ENCODE measurements at regions not wholly inside any gene's neighbourhood (a gene's known extent, or its start where the extent isn't known, plus 50 kb on each side); places are given as distances from the start of the nearest gene placed in this dataset.

- H3K9me3 ChIP-seq (ENCODE audit: low read length), result peaks cover 9% of the 10 kb centered on the region
- DNase-seq, result no peak
- no peak overlapping the region for H3K9ac ChIP-seq (ENCODE audit: low read length)
- H3K27ac ChIP-seq (ENCODE audit: low read length), result no peak overlapping the region
- no peaks in the 10 kb centered on the region for H3K4me1 ChIP-seq (ENCODE audit: low read length)
- no peaks in the 10 kb centered on the region for H4K20me1 ChIP-seq (ENCODE audit: insufficient read depth, low read depth, low read length)
- no peaks in the 10 kb centered on the region; the same call in 1 of the 2 replicates for H3K9me2 ChIP-seq (replicated peaks; ENCODE audit: insufficient read depth, low read length)
- H3K4me3 ChIP-seq (ENCODE audit: low read length), result no peak overlapping the region
- H3K27me3 ChIP-seq (ENCODE audit: low read length), result no peaks in the 10 kb centered on the region
- no peak overlapping the region for H3K4me2 ChIP-seq (ENCODE audit: low read depth, low read length, poor library complexity, severe bottlenecking)
- no peak overlapping the region for H2AFZ ChIP-seq (ENCODE audit: low read length)
- H3K79me2 ChIP-seq (ENCODE audit: low read length), result no peaks in the 10 kb centered on the region
- no peaks in the 10 kb centered on the region for H3K36me3 ChIP-seq (ENCODE audit: insufficient read depth, low read length)
Measured at GRCh38 chr3:74664606-74665005, 50.1 kb upstream of the CNTN3 start.

Data from Karpas-422 (cell line).